Peyer's patch (tissue), 4 donors: ENCODE measurements at regions not wholly inside any gene's neighbourhood (a gene's known extent, or its start where the extent isn't known, plus 50 kb on each side); places are given as distances from the start of the nearest gene placed in this dataset.

Experiments
- POLR2A ChIP-seq, 2 donors: fragments of 450-650 bp; IDR thresholded peaks; one replicate each; pipeline ENCODE4 v1.5.1; 2017; ENCODE audit warnings: antibody characterized with exemption in 2 of 2, mild to moderate bottlenecking in 2 of 2, moderate library complexity in 2 of 2
- TF ChIP-seq, protein P1 (sequence below), 6 experiments: fragments of 450-650 bp in 4 of 6; fragments of 200-600 bp in 2 of 6; sonication (generic) in 1 of 6; IDR thresholded peaks; one replicate each; pipeline ENCODE4 v1.5.1; 2017 to 2019; ENCODE audit warnings: antibody characterized with exemption in 6 of 6, mild to moderate bottlenecking in 3 of 6, moderate library complexity in 1 of 6

DNA sequence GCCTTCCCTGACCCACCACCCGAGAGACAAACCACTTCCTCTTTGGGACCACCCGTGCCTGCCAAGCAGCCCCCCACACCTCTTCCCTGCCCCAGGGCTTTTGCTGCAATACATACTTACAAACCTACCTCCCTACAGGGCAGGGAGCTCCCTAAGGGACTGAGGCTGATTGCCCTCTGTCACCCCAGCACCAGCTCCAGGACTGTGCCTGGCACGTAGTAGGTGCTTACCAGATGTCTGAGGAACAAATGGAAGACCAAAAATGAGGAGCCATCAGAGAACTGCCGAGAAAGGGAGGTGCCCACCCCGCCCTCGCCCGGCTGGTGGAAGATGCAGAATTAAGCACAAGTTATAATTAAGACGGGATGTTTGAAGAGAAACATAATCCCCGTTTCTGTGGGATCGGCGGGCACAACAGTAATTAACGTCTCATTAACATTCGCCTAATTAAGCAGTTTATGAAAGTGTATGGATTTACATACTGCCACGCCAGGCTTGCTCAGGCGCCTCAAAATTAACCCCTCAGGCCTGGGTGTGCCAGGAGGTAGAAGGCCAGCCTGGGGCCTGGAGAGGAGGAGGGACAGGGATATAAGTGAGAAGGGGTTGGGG is 130.1 kb upstream of the LINGO1 start:
- TF ChIP-seq POLR2A (IDR thresholded peaks at IDR 0.05): no peak
- TF ChIP-seq, protein P1, sequence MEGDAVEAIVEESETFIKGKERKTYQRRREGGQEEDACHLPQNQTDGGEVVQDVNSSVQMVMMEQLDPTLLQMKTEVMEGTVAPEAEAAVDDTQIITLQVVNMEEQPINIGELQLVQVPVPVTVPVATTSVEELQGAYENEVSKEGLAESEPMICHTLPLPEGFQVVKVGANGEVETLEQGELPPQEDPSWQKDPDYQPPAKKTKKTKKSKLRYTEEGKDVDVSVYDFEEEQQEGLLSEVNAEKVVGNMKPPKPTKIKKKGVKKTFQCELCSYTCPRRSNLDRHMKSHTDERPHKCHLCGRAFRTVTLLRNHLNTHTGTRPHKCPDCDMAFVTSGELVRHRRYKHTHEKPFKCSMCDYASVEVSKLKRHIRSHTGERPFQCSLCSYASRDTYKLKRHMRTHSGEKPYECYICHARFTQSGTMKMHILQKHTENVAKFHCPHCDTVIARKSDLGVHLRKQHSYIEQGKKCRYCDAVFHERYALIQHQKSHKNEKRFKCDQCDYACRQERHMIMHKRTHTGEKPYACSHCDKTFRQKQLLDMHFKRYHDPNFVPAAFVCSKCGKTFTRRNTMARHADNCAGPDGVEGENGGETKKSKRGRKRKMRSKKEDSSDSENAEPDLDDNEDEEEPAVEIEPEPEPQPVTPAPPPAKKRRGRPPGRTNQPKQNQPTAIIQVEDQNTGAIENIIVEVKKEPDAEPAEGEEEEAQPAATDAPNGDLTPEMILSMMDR (IDR thresholded peaks at IDR 0.05): no peak
